Testis (tissue), 2 donors: ENCODE measurements at regions not wholly inside any gene's neighbourhood (a gene's known extent, or its start where the extent isn't known, plus 50 kb on each side); places are given as distances from the start of the nearest gene placed in this dataset.

ENCODE experiments used
- CTCF ChIP-seq, 3 experiments: fragments of 450-650 bp in 2 of 3; fragments of 200-600 bp in 1 of 3; sonication (generic) in 1 of 3; IDR thresholded peaks; one replicate each; pipeline ENCODE4 v1.5.1; 2016 to 2019; ENCODE audit warnings: antibody characterized with exemption in 3 of 3, mild to moderate bottlenecking in 2 of 3, moderate library complexity in 1 of 3
- POLR2A ChIP-seq: fragments of 450-650 bp; IDR thresholded peaks from one replicate; pipeline ENCODE4 v1.6.1; 2017; ENCODE audit warnings: antibody characterized with exemption, mild to moderate bottlenecking, moderate library complexity

DNA sequence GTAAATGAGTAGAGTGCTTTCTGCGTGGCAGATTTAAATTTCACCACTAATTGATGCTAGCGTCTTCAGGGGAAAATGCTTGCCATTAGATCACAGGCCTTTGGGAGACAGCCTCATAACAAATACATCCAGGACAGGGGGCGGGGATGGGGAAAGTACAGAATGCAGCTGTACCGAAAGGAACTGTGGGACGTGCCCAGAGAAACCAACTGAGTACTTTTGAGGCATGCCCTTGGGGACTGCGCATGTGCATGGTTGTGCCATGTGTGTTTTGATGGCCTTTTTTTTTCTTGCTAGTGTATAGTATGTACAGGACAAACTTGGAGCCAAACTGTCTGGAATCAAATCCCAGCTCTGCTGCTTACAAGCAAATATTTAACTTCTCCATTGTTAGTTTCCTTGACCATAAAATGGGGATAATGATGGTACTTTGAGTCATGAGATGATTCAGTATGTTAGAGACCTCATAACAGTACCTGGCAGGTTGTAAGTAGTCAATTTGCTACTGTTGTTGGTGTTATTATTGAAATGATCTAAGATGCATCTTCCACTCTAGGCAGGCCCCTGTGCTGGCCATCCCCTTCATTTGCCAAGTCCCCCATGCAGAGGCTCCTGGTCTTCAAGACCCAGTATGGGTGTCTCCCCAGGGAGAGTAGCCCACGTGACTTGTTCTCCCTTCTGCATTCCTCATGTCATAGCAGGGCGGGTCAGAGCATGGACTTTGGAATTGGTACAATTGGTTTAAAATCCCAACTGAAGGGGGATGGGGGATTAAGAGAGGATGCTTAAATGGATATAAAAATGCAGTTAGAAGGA, 68.3 kb upstream of the NPAS1 start:
- TF ChIP-seq CTCF (IDR thresholded peaks at IDR 0.05) (no peak), POLR2A (no peak)
